Neuronal stem cell (in vitro differentiated cells): ENCODE measurements at regions not wholly inside any gene's neighbourhood (a gene's known extent, or its start where the extent isn't known, plus 50 kb on each side); places are given as distances from the start of the nearest gene placed in this dataset.

Experiments
- DNase-seq: peaks from one replicate; pipeline ENCODE4 v3.0.0-alpha.2; 2013; ENCODE audit warnings: low spot score
- H2AFZ ChIP-seq: one replicate; pipeline ENCODE4 v1.6.1; 2013; ENCODE audit warnings: mild to moderate bottlenecking, low read length, inconsistent platforms
- H2AK5ac ChIP-seq: 2 replicates; pipeline ENCODE4 v1.6.1; 2013; ENCODE audit warnings: low read depth, mild to moderate bottlenecking, inconsistent platforms, low read length, moderate library complexity, mixed read lengths
- H2BK120ac ChIP-seq: 2 replicates; pipeline ENCODE4 v1.6.1; 2013; ENCODE audit warnings: low read depth, mild to moderate bottlenecking, inconsistent platforms, low read length, moderate library complexity, mixed read lengths
- H2BK12ac ChIP-seq: one replicate; pipeline ENCODE4 v1.6.1; 2013; ENCODE audit warnings: low read length, inconsistent platforms
- H2BK15ac ChIP-seq: 2 replicates; pipeline ENCODE4 v1.6.1; 2013; ENCODE audit warnings: mild to moderate bottlenecking, low read length, inconsistent platforms, mixed read lengths
- H2BK5ac ChIP-seq: one replicate; pipeline ENCODE4 v1.6.1; 2013; ENCODE audit warnings: inconsistent platforms, mild to moderate bottlenecking, low read length, moderate library complexity
- H3K14ac ChIP-seq: one replicate; pipeline ENCODE4 v1.6.1; 2013; ENCODE audit warnings: low read length, inconsistent platforms
- H3K18ac ChIP-seq: 2 replicates; pipeline ENCODE4 v1.6.1; 2013; ENCODE audit warnings: low read length, inconsistent platforms
- H3K23ac ChIP-seq: 2 replicates; pipeline ENCODE4 v1.6.1; 2013; ENCODE audit warnings: low read depth, mild to moderate bottlenecking, mixed read lengths, low read length, inconsistent platforms; ENCODE audit not compliant: poor library complexity
- H3K27ac ChIP-seq: replicated peaks from 3 replicates; pipeline ENCODE4 v1.5.1; 2013; ENCODE audit warnings: low read length, inconsistent platforms
- H3K27me3 ChIP-seq, 3 experiments: 2 replicates each; pipeline ENCODE4 v1.6.1; 2013; ENCODE audit warnings: low read length in 3 of 3, mild to moderate bottlenecking in 2 of 3, inconsistent platforms in 1 of 3, low read depth in 1 of 3, mixed read lengths in 1 of 3, moderate library complexity in 1 of 3; ENCODE audit not compliant: control insufficient read depth in 3 of 3, insufficient read depth in 3 of 3
- H3K36me3 ChIP-seq, 2 donors: replicated peaks in 1 of 2; 2 replicates each; pipeline ENCODE4 v1.6.1; 2013; ENCODE audit warnings: low read length in 2 of 2; ENCODE audit not compliant: control insufficient read depth in 2 of 2, insufficient read depth in 2 of 2
- H3K4ac ChIP-seq: 2 replicates; pipeline ENCODE4 v1.6.1; 2013; ENCODE audit warnings: inconsistent platforms, mild to moderate bottlenecking, low read length, moderate library complexity
- H3K4me1 ChIP-seq, 2 donors: 1 replicate in 1 of 2; 2 replicates in 1 of 2; pipeline ENCODE4 v1.6.1; 2013; ENCODE audit warnings: low read length in 2 of 2, low read depth in 1 of 2; ENCODE audit not compliant: control insufficient read depth in 2 of 2, insufficient read depth in 1 of 2
- H3K4me2 ChIP-seq: one replicate; pipeline ENCODE4 v1.6.1; 2013; ENCODE audit warnings: mild to moderate bottlenecking, low read length, inconsistent platforms; ENCODE audit not compliant: insufficient read depth, poor library complexity, severe bottlenecking
- H3K4me3 ChIP-seq, 2 donors: 2 replicates each; pipeline ENCODE4 v1.5.1; 2013; ENCODE audit warnings: low read length in 2 of 2, mild to moderate bottlenecking in 2 of 2, inconsistent platforms in 1 of 2, moderate library complexity in 1 of 2
- H3K79me1 ChIP-seq: one replicate; pipeline ENCODE4 v1.6.1; 2013; ENCODE audit warnings: low read depth, mild to moderate bottlenecking, inconsistent platforms, low read length, moderate library complexity
- H3K9ac ChIP-seq: one replicate; pipeline ENCODE4 v1.6.1; 2013; ENCODE audit warnings: mild to moderate bottlenecking, low read depth, low read length, inconsistent platforms; ENCODE audit not compliant: poor library complexity
- H3K9me3 ChIP-seq, 2 donors: replicated peaks in 1 of 2; 2 replicates each; pipeline versions ENCODE3 to v1.6.1; 2013; ENCODE audit warnings: low read length in 2 of 2, mild to moderate bottlenecking in 2 of 2, inconsistent platforms in 1 of 2, low read depth in 1 of 2, mixed read lengths in 1 of 2, moderate library complexity in 1 of 2; ENCODE audit not compliant: control insufficient read depth in 2 of 2, insufficient read depth in 1 of 2
- H4K8ac ChIP-seq: one replicate; pipeline ENCODE4 v1.6.1; 2013; ENCODE audit warnings: low read depth, mild to moderate bottlenecking, inconsistent platforms, low read length, moderate library complexity
- H4K91ac ChIP-seq: one replicate; pipeline ENCODE4 v1.6.1; 2013; ENCODE audit warnings: low read length, low read depth, mild to moderate bottlenecking, inconsistent platforms; ENCODE audit not compliant: poor library complexity
- WGBS, 2 donors: extraction: QIAGEN DNeasy Blood & Tissue Kit; methylation state at CpG; one replicate each; pipeline ENCODE4 v1.1.7; 2013; ENCODE audit warnings: missing lambda C conversion rate in 2 of 2, mixed read lengths in 1 of 2; ENCODE audit not compliant: insufficient read length in 2 of 2, insufficient replicate concordance in 1 of 2; ENCODE audit errors: extremely low coverage in 2 of 2; 5-methylcytosine and 5-hydroxymethylcytosine counted together

DNA sequence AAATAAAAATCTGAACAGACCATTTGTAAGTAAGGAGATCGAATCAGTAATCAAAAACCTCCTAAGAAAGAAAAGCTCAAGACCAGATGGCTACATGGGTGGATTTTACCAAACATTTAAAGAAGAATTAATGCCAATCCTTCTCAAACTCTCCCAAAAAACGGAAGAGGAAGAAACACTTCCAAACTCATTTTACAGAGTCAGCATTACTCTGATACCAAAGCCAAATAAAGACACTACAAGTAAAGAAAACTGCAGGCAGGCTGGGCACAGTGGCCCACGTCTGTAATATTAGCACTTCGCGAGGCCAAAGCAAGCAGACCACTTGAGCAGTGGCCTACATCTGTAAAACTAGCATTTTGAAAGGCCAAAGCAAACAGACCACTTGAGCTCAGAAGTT, 159.8 kb downstream of the DPY19L2 start:
- H4K8ac ChIP-seq: no peak overlapping the region
- H3K9me3 ChIP-seq: no peaks in the 10 kb centered on the region
- H3K18ac ChIP-seq: no peak overlapping the region
- no peak overlapping the region for H3K4me3 ChIP-seq
- no peak overlapping the region for H2BK12ac ChIP-seq
- no peak overlapping the region for H4K91ac ChIP-seq
- no peak overlapping the region for H3K27ac ChIP-seq
- no peak overlapping the region for H2AK5ac ChIP-seq
- no CpG with 5 or more reads among the region's 5 CpGs for WGBS, 2 donors
- no peak overlapping the region for H3K9ac ChIP-seq
- H2BK15ac ChIP-seq: no peak overlapping the region
- no peak overlapping the region for H3K23ac ChIP-seq
- H3K4me1 ChIP-seq: no peaks in the 10 kb centered on the region
- no peak overlapping the region for H2BK5ac ChIP-seq
- no peak overlapping the region for H2AFZ ChIP-seq
- H2BK120ac ChIP-seq: no peak overlapping the region
- H3K36me3 ChIP-seq: no peaks in the 10 kb centered on the region
- H3K79me1 ChIP-seq: no peaks in the 10 kb centered on the region
- H3K4me2 ChIP-seq: no peak overlapping the region
- H3K27me3 ChIP-seq: peaks cover 0 to 1% (median 0%) of the 10 kb centered on the region in 3 experiments
- H3K4ac ChIP-seq: no peak overlapping the region
- no peak overlapping the region for H3K14ac ChIP-seq
- DNase-seq: no peak

GRCh38 chr12:63499567-63499966, 168.7 kb downstream of the DPY19L2 start:
- DNase-seq: no peak
- Histone ChIP-seq H3K18ac (no peak overlapping the region), H3K27ac (no peak overlapping the region), H2BK12ac (no peak overlapping the region), H4K8ac (no peak overlapping the region), H3K4me2 (no peak overlapping the region), H3K27me3 (peaks cover 0 to 3% (median 0%) of the 10 kb centered on the region in 3 experiments), H2BK5ac (peak overlapping the region; percentile 69), H3K4me3 (no peak overlapping the region), H2BK15ac (no peak overlapping the region), H3K23ac (no peak overlapping the region), H2AFZ (no peak overlapping the region), H3K4ac (no peak overlapping the region), H3K9ac (no peak overlapping the region), H3K9me3 (no peaks in the 10 kb centered on the region), H3K4me1 (peaks cover 0 to 3% of the 10 kb centered on the region in 2 donors), H3K79me1 (no peaks in the 10 kb centered on the region), H2AK5ac (no peak overlapping the region), H3K14ac (no peak overlapping the region), H3K36me3 (no peaks in the 10 kb centered on the region), H2BK120ac (no peak overlapping the region), H4K91ac (no peak overlapping the region)
- WGBS, 2 donors: no CpG with 5 or more reads among the region's 6 CpGs

- H2AK5ac ChIP-seq: no peak overlapping the region
- H2BK15ac ChIP-seq: no peak overlapping the region
- H4K91ac ChIP-seq: no peak overlapping the region
- H2BK120ac ChIP-seq: no peak overlapping the region
- no peak overlapping the region for H3K9ac ChIP-seq
- no peak overlapping the region for H2BK12ac ChIP-seq
- H3K27me3 ChIP-seq: no peaks in the 10 kb centered on the region
- no peak overlapping the region for H3K4me2 ChIP-seq
- no peak overlapping the region for H3K4me3 ChIP-seq
- no peak overlapping the region for H2AFZ ChIP-seq
- no peak overlapping the region for H2BK5ac ChIP-seq
- no peak overlapping the region for H3K14ac ChIP-seq
- H4K8ac ChIP-seq: no peak overlapping the region
- H3K23ac ChIP-seq: no peak overlapping the region
- H3K27ac ChIP-seq: no peak overlapping the region
- no peak overlapping the region for H3K4ac ChIP-seq
- H3K4me1 ChIP-seq: peaks cover 0 to 3% of the 10 kb centered on the region in 2 donors
- H3K9me3 ChIP-seq: no peaks in the 10 kb centered on the region
- H3K36me3 ChIP-seq: no peaks in the 10 kb centered on the region
- H3K79me1 ChIP-seq: no peaks in the 10 kb centered on the region
- no peak overlapping the region for H3K18ac ChIP-seq
- DNase-seq: no peak
Measured at GRCh38 chr12:63498239-63498638, 170.1 kb downstream of the DPY19L2 start.

- no peaks in the 10 kb centered on the region for H3K79me1 ChIP-seq
- H2BK120ac ChIP-seq: no peak overlapping the region
- no peak overlapping the region for H2BK12ac ChIP-seq
- no peak overlapping the region for H2AFZ ChIP-seq
- no peak overlapping the region for H3K23ac ChIP-seq
- no peak overlapping the region for H3K4me3 ChIP-seq
- no peak overlapping the region for H4K8ac ChIP-seq
- DNase-seq: no peak
- no CpG with 5 or more reads among the region's 2 CpGs for WGBS, 2 donors
- H3K14ac ChIP-seq: no peak overlapping the region
- H3K18ac ChIP-seq: no peak overlapping the region
- H2BK15ac ChIP-seq: no peak overlapping the region
- no peaks in the 10 kb centered on the region for H3K36me3 ChIP-seq
- H3K4ac ChIP-seq: no peak overlapping the region
- H3K4me2 ChIP-seq: no peak overlapping the region
- no peak overlapping the region for H3K9ac ChIP-seq
- H3K27me3 ChIP-seq: no peaks in the 10 kb centered on the region
- no peak overlapping the region for H2AK5ac ChIP-seq
- H2BK5ac ChIP-seq: no peak overlapping the region
- peaks cover 0 to 3% of the 10 kb centered on the region in 2 donors for H3K4me1 ChIP-seq
- no peak overlapping the region for H4K91ac ChIP-seq
- H3K9me3 ChIP-seq: no peaks in the 10 kb centered on the region
- H3K27ac ChIP-seq: no peak overlapping the region
Measured at GRCh38 chr12:63496654-63497053, 171.6 kb downstream of the DPY19L2 start.
